T47D (cell line): ENCODE measurements at regions not wholly inside any gene's neighbourhood (a gene's known extent, or its start where the extent isn't known, plus 50 kb on each side); places are given as distances from the start of the nearest gene placed in this dataset.
"Not testable (repeated sequence)": the region's sequence is repeated elsewhere in the genome, so short reads cannot be mapped to it uniquely, and the experiment has no call there.

ENCODE experiments used
- DNase-seq, 2 experiments: peaks; one replicate each; pipeline versions ENCODE4 v3.0.0 to v3.0.0-alpha.2; 2011 to 2012; ENCODE audit warnings: low read depth in 1 of 2, low spot score in 1 of 2
- JUND ChIP-seq: IDR thresholded peaks from 2 replicates; pipeline ENCODE4 v1.6.1; 2012; ENCODE audit warnings: low read depth
- in situ Hi-C: cut with HindIII; loops from 2 replicates; pipeline ENCODE4 v1.10.0; 2016; ENCODE audit warnings: low sequenced_read_pairs, low pct_unique_long_range_greater_than_20kb

GRCh38 chr6:68200929-68201328 is 434.2 kb upstream of the ADGRB3 start:
- in situ Hi-C loops: no loop called here

GRCh38 chr6:68197356-68197755 is 437.7 kb upstream of the ADGRB3 start:
- no peak for DNase-seq
- in situ Hi-C loops: no loop called here
- TF ChIP-seq JUND: no peak

More at GRCh38 chr6:68200929-68201328, 434.2 kb upstream of the ADGRB3 start:
- no peak for DNase-seq
- TF ChIP-seq JUND: no peak

GRCh38 chr6:68196645-68197044 is 438.4 kb upstream of the ADGRB3 start:
- DNase-seq: peak in 1 of 2 experiments; percentile 46
- in situ Hi-C loops: no loop called here
- no peak for TF ChIP-seq JUND

- in situ Hi-C loops: not testable (repeated sequence)
These were observed 439.3 kb upstream of the ADGRB3 start for GRCh38 chr6:68195753-68196152.

GRCh38 chr6:68194846-68195478 is 440.1 kb upstream of the ADGRB3 start:
- in situ Hi-C loops: no loop called here
- TF ChIP-seq JUND: no peak
- DNase-seq: no peak

More at GRCh38 chr6:68195753-68196152, 439.3 kb upstream of the ADGRB3 start:
- not testable (repeated sequence) for DNase-seq

- no peak for TF ChIP-seq JUND
- in situ Hi-C loops: no loop called here
- DNase-seq: no peak
These were observed 442.1 kb upstream of the ADGRB3 start for GRCh38 chr6:68192988-68193387.

GRCh38 chr6:68189217-68189815 is 445.8 kb upstream of the ADGRB3 start:
- no peak for TF ChIP-seq JUND
- in situ Hi-C loops: no loop called here
- no peak for DNase-seq

GRCh38 chr6:68186870-68187269 is 448.2 kb upstream of the ADGRB3 start:
- in situ Hi-C loops: no loop called here
- TF ChIP-seq JUND: no peak
- no peak for DNase-seq

GRCh38 chr6:68182386-68182785 is 452.7 kb upstream of the ADGRB3 start:
- in situ Hi-C loops: no loop called here
- TF ChIP-seq JUND: no peak
- no peak for DNase-seq

GRCh38 chr6:68181027-68181426 is 454.1 kb upstream of the ADGRB3 start:
- in situ Hi-C loops, DNase-seq: not testable (repeated sequence)

GRCh38 chr6:68173616-68174015 is 461.5 kb upstream of the ADGRB3 start:
- in situ Hi-C loops: no loop called here
- TF ChIP-seq JUND: no peak
- DNase-seq: no peak

- no peak for DNase-seq
- no peak for TF ChIP-seq JUND
- in situ Hi-C loops: no loop called here
These were observed 465.2 kb upstream of the ADGRB3 start for GRCh38 chr6:68169922-68170321.

GRCh38 chr6:68167604-68168003 is 467.5 kb upstream of the ADGRB3 start:
- in situ Hi-C loops: no loop called here
- TF ChIP-seq JUND: no peak
- no peak for DNase-seq

- in situ Hi-C loops, DNase-seq: not testable (repeated sequence)
These were observed 474.3 kb upstream of the ADGRB3 start for GRCh38 chr6:68160812-68161211.
